SHP77 treated with DMSO at 0.1 percent for 48 hours (cell line): ENCODE measurements at regions not wholly inside any gene's neighbourhood (a gene's known extent, or its start where the extent isn't known, plus 50 kb on each side); places are given as distances from the start of the nearest gene placed in this dataset.

ENCODE experiments used
- DNase-seq: peaks from one replicate; lab custom pipeline; 2025; lab: John Stamatoyannopoulos, UW

- no peak for DNase-seq
Measured at GRCh38 chr2:239533569-239534316, 132.9 kb upstream of the HDAC4 start.

GRCh38 chr2:239532859-239533258 lies 132.0 kb upstream of the HDAC4 start:
- no peak for DNase-seq

- DNase-seq, result no peak
Measured at GRCh38 chr2:239532250-239532649, 131.4 kb upstream of the HDAC4 start.

GRCh38 chr2:239531456-239532241 lies 130.8 kb upstream of the HDAC4 start:
- DNase-seq, result no peak

GRCh38 chr2:239530749-239531316 lies 130.0 kb upstream of the HDAC4 start:
- DNase-seq, result no peak

- DNase-seq, result no peak
Measured at GRCh38 chr2:239529313-239530015, 128.6 kb upstream of the HDAC4 start.

DNA sequence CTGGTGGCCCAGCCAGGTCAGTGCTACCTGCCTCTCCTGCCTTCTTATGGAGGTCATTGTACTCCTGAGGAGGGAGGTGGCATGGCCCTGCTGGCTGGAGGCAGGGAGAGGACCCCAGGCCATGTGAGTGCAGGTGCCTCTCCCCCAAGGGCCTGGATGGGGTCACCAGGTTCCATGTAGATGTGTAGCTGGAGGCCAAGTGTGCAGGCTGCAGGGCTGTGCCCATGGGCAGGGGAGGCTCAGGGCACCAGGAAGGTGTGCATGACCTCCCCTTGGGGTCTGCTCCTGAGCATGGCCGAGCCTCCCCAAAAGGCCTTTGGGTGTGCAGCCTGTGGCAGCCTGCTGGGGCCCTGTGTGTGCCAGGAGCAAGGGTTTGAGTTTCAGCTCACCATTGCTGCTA lies 128.1 kb upstream of the HDAC4 start:
- DNase-seq, result no peak

- no peak for DNase-seq
Measured at GRCh38 chr2:239528146-239528545, 127.3 kb upstream of the HDAC4 start.

- DNase-seq, result no peak
Measured at GRCh38 chr2:239526666-239527415, 126.0 kb upstream of the HDAC4 start.

- no peak for DNase-seq
Measured at GRCh38 chr2:239526038-239526437, 125.2 kb upstream of the HDAC4 start.

- no peak for DNase-seq
Measured at GRCh38 chr2:239523954-239524330, 123.1 kb upstream of the HDAC4 start.

DNA sequence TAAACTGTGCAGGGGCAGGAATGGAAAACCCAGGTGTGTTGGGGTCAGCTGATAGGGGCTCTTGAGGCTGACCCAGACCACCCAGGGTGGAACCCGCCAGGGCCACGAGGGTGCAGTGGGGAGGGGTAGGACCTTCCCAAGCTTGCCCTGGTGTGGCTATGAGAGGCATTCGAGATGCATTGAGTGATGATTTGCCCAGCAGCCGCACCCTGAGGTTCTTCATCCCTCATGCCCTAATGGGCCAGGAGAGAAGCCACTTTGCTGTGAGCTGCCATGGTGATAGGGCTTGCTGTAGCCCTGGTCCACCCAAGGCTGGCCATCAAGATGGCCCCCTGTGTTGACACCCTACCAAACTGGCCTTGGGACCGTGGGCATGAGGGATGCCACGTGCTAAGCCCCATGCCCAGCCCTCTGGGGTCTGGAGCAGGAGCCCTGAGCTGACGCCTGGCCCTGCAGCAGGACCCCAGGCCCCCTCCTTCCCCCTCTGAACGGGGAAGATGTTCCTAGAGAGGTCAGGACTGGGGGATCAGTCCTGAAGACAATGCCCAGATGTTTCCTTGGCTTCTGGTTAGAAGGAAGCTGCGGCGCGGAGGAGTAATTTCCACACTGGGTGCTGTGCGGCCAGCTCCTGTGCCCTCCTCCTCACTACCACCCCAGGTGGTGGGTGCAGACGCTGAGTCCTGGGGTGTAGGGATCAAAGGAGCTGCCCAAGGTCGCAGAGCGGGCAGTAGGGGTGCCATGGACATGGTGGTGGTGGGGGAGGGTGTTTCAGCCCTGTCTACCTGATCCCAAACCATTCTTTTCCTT lies 122.5 kb upstream of the HDAC4 start:
- DNase-seq, result no peak

DNA sequence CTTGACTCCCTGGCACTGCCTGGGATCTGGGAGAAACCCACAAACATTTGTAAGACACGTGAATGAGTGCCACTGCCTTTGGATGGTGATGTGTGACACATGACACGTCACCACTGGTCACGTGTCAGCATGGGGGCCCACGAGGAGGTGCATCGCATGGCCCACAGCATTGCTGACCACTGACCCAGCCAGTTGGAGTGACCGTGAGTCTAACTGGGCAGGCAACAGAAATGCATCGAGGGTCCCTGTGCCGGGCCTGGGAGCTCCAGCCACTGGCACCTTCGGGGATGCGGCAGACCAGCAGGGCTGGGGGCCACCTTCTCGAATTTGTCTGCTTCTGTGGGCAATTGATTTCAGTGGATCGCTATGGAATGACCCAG lies 121.9 kb upstream of the HDAC4 start:
- DNase-seq, result no peak

GRCh38 chr2:239522002-239522739 lies 121.4 kb upstream of the HDAC4 start:
- DNase-seq, result no peak

DNA sequence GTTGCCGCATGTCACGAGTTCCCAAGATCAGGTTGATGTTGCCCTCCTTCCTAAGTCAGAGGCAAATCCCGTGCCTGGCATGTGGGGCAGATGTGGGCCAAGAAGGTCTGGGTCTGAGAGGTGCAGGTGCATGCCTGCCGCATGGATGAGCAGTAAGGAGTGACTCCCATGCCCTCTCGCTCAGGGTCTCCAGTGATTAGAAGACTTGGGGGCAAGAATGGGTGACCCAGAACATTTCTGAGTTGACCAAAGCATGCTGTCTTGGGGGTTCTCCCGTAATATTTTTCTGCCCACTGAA lies 120.6 kb upstream of the HDAC4 start:
- no peak for DNase-seq

DNA sequence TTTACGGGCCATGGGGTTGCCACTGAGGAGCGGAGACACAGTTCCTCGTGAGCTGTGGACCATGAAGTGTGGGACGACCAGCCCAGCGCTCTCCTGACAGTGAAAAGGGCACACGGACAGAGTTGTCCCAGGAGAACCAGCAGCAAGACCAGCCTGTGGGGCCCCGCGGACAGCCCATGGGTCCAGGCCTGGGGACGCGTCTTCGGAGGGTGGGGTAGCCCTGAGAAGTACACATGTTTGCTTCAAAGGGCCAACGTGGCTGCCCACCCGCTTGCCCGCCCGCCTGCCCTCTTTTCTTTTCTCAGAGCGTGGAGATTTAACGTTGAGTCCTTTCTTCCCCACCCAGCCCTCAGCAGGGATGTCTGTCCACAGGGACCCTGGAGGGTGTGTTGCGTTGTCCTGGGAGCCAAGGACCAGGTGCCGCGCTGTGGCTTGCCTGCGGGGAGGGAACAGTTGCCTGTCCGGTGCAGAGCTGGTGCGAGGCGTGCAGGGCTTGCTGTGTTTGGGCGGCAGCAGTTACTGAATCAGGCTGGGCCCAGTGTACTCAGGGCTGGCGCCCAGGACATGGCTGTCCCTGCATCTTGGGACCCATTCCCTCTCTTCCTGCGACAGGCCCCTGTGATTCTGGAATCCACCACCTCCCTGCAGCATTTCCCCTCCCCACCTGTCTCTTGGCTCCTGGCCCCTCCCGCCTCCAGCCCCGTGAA lies 120.1 kb upstream of the HDAC4 start:
- DNase-seq, result no peak

DNA sequence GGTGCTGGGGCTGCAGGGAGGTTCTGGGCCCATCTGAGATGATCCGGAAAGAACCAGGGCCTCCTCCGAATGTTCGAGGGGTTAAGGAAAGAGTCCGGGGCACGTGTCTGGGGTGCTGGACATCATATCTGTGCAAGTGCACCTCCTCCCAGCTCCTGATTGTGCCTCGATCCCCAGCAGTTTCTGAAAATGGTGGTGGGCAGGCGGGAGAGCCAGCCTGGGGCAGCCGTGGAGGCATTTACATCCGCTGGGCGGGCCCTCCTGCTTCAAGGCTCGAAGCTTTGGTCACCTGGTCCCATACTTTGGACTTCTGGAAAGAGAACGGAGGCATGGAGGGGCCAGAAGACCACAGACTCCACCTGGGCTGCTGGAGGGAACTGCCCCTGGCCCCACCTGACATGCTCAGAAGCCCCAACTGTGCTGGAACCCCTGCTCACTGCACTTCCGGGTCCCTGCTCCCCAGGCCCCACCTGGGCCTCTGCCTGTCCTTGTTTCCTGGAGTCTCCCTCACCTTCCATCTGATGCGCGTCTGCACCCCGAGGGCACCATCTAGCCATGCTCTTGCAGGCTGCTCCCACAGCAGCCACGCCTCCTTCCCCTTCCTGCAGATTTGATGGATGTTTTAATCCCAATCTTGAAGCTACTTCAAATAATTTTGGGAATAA lies 119.2 kb upstream of the HDAC4 start:
- DNase-seq, result no peak

GRCh38 chr2:239519089-239519920 lies 118.5 kb upstream of the HDAC4 start:
- DNase-seq, result no peak
